K562 (cell line): ENCODE measurements at regions not wholly inside any gene's neighbourhood (a gene's known extent, or its start where the extent isn't known, plus 50 kb on each side); places are given as distances from the start of the nearest gene placed in this dataset.

ENCODE experiments used
- CBX8 ChIP-seq: fragments of 200-600 bp; sonication (generic); IDR thresholded peaks from 2 replicates; pipeline ENCODE4 v1.6.1; 2012; ENCODE audit warnings: borderline replicate concordance, mixed run types, low read depth, mild to moderate bottlenecking, moderate library complexity, mixed read lengths, low read length, control low read depth, inconsistent platforms; ENCODE audit not compliant: poor library complexity, severe bottlenecking; ENCODE audit errors: extremely low read depth
- ELF4 ChIP-seq: fragments of 450-650 bp; formaldehyde crosslinking; IDR thresholded peaks from 2 replicates; pipeline ENCODE4 v1.4.0; 2022; ENCODE audit warnings: missing genetic modification characterization
- FOXM1 ChIP-seq, 2 experiments: fragments of 450-650 bp in 1 of 2; sonication (generic) in 1 of 2; formaldehyde crosslinking in 1 of 2; IDR thresholded peaks; 2 replicates each; pipeline versions ENCODE4 v1.6.1 to v1.9.0; 2017 to 2022; ENCODE audit warnings: low read depth in 2 of 2, mild to moderate bottlenecking in 2 of 2, missing genetic modification reagents in 1 of 2, moderate library complexity in 1 of 2
- GATAD2A ChIP-seq: fragments of 450-650 bp; IDR thresholded peaks from 2 replicates; pipeline ENCODE4 v1.6.1; 2017
- ILF3 ChIP-seq: fragments of 450-650 bp; IDR thresholded peaks from 2 replicates; pipeline ENCODE4 v1.6.1; 2018; ENCODE audit warnings: antibody characterized with exemption, mild to moderate bottlenecking, moderate library complexity, borderline replicate concordance
- POLR2A ChIP-seq: fragments of 450-650 bp; conservative IDR thresholded peaks from 2 replicates; pipeline ENCODE4 v1.6.1; 2016
- RBM15 ChIP-seq: fragments of 200-400 bp; formaldehyde crosslinking; IDR thresholded peaks from 2 replicates; pipeline ENCODE4 v1.6.1; 2018; ENCODE audit warnings: mild to moderate bottlenecking, low read length, moderate library complexity; ENCODE audit not compliant: insufficient read depth
- SETDB1 ChIP-seq: IDR thresholded peaks from one replicate; pipeline ENCODE4 v1.6.1; 2012; ENCODE audit warnings: low read length, control low read depth, inconsistent platforms
- ZFX ChIP-seq: sonication (generic); formaldehyde crosslinking; IDR thresholded peaks from 2 replicates; pipeline ENCODE4 v1.8.0; 2022; ENCODE audit warnings: mild to moderate bottlenecking, missing genetic modification reagents, moderate library complexity
- ZNF175 ChIP-seq: fragments of 200-800 bp; sonication (Bioruptor generic); IDR thresholded peaks from 2 replicates; pipeline ENCODE4 v1.6.1; 2016; ENCODE audit warnings: low read depth, mild to moderate bottlenecking, missing genetic modification characterization, missing compliant biosample characterization
- ZNF431 ChIP-seq: sonication (generic); formaldehyde crosslinking; IDR thresholded peaks from 2 replicates; pipeline ENCODE4 v1.8.0; 2022; ENCODE audit warnings: mild to moderate bottlenecking, missing genetic modification reagents
- TF ChIP-seq, protein P1 (sequence below), 3 experiments: IDR thresholded peaks in 2 of 3; conservative IDR thresholded peaks in 1 of 3; 2 replicates each; pipeline ENCODE4 v1.5.1; 2011 to 2012; ENCODE audit warnings: low read length in 3 of 3, mild to moderate bottlenecking in 3 of 3, control low read depth in 2 of 3, improper control_type of control experiment in 1 of 3, inconsistent platforms in 1 of 3, low read depth in 1 of 3, mixed read lengths in 1 of 3, moderate library complexity in 1 of 3; ENCODE audit not compliant: insufficient read depth in 2 of 3
- TF ChIP-seq, protein P2 (sequence below), 2 experiments: fragments of 450-650 bp; formaldehyde crosslinking in 1 of 2; IDR thresholded peaks; 2 replicates each; pipeline versions ENCODE4 v1.4.0 to v1.6.1; 2014 to 2020; ENCODE audit warnings: mild to moderate bottlenecking in 2 of 2, borderline replicate concordance in 1 of 2, low read depth in 1 of 2
- TF ChIP-seq, protein P3 (sequence below): sonication (generic); formaldehyde crosslinking; IDR thresholded peaks from 2 replicates; pipeline ENCODE4 v1.8.1; 2023; ENCODE audit warnings: mild to moderate bottlenecking, missing genetic modification reagents, moderate library complexity

DNA sequence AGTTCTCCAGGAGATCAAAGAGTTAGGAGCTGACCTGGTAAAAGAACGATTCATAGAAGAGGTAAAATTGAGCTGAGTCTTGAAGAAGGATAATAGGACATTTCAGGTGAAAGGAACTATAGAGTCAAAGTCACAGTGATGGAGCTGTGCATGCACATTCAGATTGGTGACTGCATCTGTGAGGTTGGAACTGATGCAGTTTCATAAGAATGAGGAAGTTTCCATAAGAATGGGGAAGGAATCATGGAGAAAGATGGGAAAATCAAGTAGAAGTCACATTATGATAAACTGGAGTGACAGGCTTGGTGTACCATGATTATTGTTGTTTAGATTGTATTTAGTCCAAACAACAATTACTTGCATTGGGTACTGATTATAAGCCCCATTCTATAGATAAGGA lies 232.2 kb downstream of the FAM76B start:
- TF ChIP-seq POLR2A: no peak
- TF ChIP-seq, protein P1, sequence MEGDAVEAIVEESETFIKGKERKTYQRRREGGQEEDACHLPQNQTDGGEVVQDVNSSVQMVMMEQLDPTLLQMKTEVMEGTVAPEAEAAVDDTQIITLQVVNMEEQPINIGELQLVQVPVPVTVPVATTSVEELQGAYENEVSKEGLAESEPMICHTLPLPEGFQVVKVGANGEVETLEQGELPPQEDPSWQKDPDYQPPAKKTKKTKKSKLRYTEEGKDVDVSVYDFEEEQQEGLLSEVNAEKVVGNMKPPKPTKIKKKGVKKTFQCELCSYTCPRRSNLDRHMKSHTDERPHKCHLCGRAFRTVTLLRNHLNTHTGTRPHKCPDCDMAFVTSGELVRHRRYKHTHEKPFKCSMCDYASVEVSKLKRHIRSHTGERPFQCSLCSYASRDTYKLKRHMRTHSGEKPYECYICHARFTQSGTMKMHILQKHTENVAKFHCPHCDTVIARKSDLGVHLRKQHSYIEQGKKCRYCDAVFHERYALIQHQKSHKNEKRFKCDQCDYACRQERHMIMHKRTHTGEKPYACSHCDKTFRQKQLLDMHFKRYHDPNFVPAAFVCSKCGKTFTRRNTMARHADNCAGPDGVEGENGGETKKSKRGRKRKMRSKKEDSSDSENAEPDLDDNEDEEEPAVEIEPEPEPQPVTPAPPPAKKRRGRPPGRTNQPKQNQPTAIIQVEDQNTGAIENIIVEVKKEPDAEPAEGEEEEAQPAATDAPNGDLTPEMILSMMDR (IDR thresholded peaks at IDR 0.05 in 2 of 3, conservative IDR thresholded peaks at IDR 0.05 in 1 of 3; ENCODE audit: insufficient read depth in 2 of 3, low read depth in 1 of 3, low read length in 3 of 3): no peak
- no peak for TF ChIP-seq ZFX (CRISPR knock-in tag)
- TF ChIP-seq ZNF431: no peak
- no peak for TF ChIP-seq GATAD2A
- TF ChIP-seq ZNF175 (CRISPR knock-in tag): no peak
- no peak for TF ChIP-seq RBM15
- TF ChIP-seq FOXM1 (IDR thresholded peaks at IDR 0.05; ENCODE audit: low read depth): no peak
- no peak for TF ChIP-seq FOXM1 (CRISPR knock-in tag; IDR thresholded peaks at IDR 0.05; ENCODE audit: low read depth)
- no peak for TF ChIP-seq ILF3
- TF ChIP-seq, protein P2, sequence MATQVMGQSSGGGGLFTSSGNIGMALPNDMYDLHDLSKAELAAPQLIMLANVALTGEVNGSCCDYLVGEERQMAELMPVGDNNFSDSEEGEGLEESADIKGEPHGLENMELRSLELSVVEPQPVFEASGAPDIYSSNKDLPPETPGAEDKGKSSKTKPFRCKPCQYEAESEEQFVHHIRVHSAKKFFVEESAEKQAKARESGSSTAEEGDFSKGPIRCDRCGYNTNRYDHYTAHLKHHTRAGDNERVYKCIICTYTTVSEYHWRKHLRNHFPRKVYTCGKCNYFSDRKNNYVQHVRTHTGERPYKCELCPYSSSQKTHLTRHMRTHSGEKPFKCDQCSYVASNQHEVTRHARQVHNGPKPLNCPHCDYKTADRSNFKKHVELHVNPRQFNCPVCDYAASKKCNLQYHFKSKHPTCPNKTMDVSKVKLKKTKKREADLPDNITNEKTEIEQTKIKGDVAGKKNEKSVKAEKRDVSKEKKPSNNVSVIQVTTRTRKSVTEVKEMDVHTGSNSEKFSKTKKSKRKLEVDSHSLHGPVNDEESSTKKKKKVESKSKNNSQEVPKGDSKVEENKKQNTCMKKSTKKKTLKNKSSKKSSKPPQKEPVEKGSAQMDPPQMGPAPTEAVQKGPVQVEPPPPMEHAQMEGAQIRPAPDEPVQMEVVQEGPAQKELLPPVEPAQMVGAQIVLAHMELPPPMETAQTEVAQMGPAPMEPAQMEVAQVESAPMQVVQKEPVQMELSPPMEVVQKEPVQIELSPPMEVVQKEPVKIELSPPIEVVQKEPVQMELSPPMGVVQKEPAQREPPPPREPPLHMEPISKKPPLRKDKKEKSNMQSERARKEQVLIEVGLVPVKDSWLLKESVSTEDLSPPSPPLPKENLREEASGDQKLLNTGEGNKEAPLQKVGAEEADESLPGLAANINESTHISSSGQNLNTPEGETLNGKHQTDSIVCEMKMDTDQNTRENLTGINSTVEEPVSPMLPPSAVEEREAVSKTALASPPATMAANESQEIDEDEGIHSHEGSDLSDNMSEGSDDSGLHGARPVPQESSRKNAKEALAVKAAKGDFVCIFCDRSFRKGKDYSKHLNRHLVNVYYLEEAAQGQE (IDR thresholded peaks at IDR 0.05; ENCODE audit: borderline replicate concordance): no peak
- TF ChIP-seq, protein P2 (CRISPR knock-in tag; IDR thresholded peaks at IDR 0.05; ENCODE audit: low read depth): no peak
- no peak for TF ChIP-seq ELF4
- no peak for TF ChIP-seq SETDB1
- TF ChIP-seq CBX8: no peak
- TF ChIP-seq, protein P3, sequence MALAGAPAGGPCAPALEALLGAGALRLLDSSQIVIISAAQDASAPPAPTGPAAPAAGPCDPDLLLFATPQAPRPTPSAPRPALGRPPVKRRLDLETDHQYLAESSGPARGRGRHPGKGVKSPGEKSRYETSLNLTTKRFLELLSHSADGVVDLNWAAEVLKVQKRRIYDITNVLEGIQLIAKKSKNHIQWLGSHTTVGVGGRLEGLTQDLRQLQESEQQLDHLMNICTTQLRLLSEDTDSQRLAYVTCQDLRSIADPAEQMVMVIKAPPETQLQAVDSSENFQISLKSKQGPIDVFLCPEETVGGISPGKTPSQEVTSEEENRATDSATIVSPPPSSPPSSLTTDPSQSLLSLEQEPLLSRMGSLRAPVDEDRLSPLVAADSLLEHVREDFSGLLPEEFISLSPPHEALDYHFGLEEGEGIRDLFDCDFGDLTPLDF: no peak
